ENCODE measurements at regions not wholly inside any gene's neighbourhood (a gene's known extent, or its start where the extent isn't known, plus 50 kb on each side); places are given as distances from the start of the nearest gene placed in this dataset.
"Not testable (repeated sequence)": the region's sequence is repeated elsewhere in the genome, so short reads cannot be mapped to it uniquely, and the experiment has no call there.

- no peak for DNase-seq
Observed at GRCh38 chr21:36247316-36248010, 72.5 kb upstream of the MORC3 start.

- DNase-seq: no peak
Observed at GRCh38 chr21:36249576-36250422, 70.2 kb upstream of the MORC3 start.

- DNase-seq: no peak
Observed at GRCh38 chr21:36250423-36251075, 69.4 kb upstream of the MORC3 start.

GRCh38 chr21:36254106-36254941 is 65.7 kb upstream of the MORC3 start:
- no peak for DNase-seq

GRCh38 chr21:36255663-36256062 is 64.3 kb upstream of the MORC3 start:
- no peak for DNase-seq

GRCh38 chr21:36257657-36258056 is 62.3 kb upstream of the MORC3 start:
- no peak for DNase-seq

GRCh38 chr21:36260030-36260787 is 59.8 kb upstream of the MORC3 start:
- peak; percentile 80 for DNase-seq

- no peak for DNase-seq
Observed at GRCh38 chr21:36260802-36261201, 59.2 kb upstream of the MORC3 start.

- DNase-seq: no peak
Observed at GRCh38 chr21:36261459-36261858, 58.5 kb upstream of the MORC3 start.

- DNase-seq: no peak
Observed at GRCh38 chr21:36263797-36264196, 56.2 kb upstream of the MORC3 start.

GRCh38 chr21:36265431-36265830 is 54.6 kb upstream of the MORC3 start:
- DNase-seq: no peak

GRCh38 chr21:36267828-36268227 is 52.2 kb upstream of the MORC3 start:
- not testable (repeated sequence) for DNase-seq

- not testable (repeated sequence) for DNase-seq
Observed at GRCh38 chr21:36268264-36268663, 51.7 kb upstream of the MORC3 start.
